ENCODE measurements at regions not wholly inside any gene's neighbourhood (a gene's known extent, or its start where the extent isn't known, plus 50 kb on each side); places are given as distances from the start of the nearest gene placed in this dataset.
A peak's percentile ranks its signal among the peaks of the same experiment; 100 is the strongest.

DNA sequence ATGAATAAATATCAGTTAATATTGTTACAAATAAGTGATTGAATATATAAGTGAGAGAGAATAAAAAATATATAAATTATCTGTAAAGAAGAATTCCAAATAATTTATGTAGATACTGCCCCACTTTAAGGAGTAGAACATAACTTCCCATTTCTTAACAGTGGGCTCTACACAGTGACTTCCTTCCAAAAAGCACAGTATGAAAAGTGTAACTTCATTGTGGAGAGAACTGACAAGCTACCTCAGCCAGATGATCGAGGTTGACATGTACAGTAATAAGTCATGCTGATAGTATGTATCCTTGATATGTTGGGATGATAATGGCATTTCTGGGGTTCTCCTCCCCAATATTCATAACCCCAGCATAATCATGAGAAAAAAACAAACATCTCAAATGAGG, 191.9 kb upstream of the FN1 start:
- no peak overlapping the region for H3K9ac ChIP-seq (ENCODE audit: low read length in 3 of 3)
- FAIRE-seq (no peak), DNase-seq (no peak)
- intact Hi-C loops (cut with DNase I) = no loop called here
- no peak overlapping the region for H3K27ac ChIP-seq (ENCODE audit: low read depth in 2 of 2, low read length in 2 of 2)
- no peaks in the 10 kb centered on the region for H3K36me3 ChIP-seq (ENCODE audit: control insufficient read depth in 2 of 3, insufficient read depth in 3 of 3, low read length in 3 of 3)
- H3K27me3 ChIP-seq (ENCODE audit: control insufficient read depth, insufficient read depth, low read length) = no peaks in the 10 kb centered on the region
- H3K9me3 ChIP-seq (ENCODE audit: control insufficient read depth in 2 of 3, insufficient read depth in 1 of 3, low read length in 3 of 3) = peaks cover 0 to 7% (median 0%) of the 10 kb centered on the region in 3 donors
- H3K4me1 ChIP-seq (ENCODE audit: control insufficient read depth in 2 of 3, insufficient read depth in 2 of 3, low read depth in 1 of 3, low read length in 3 of 3) = peaks cover 0 to 2% (median 0%) of the 10 kb centered on the region in 3 donors
- H3K4me3 ChIP-seq (ENCODE audit: low read length in 3 of 3) = no peak overlapping the region
- TF ChIP-seq, protein P1, sequence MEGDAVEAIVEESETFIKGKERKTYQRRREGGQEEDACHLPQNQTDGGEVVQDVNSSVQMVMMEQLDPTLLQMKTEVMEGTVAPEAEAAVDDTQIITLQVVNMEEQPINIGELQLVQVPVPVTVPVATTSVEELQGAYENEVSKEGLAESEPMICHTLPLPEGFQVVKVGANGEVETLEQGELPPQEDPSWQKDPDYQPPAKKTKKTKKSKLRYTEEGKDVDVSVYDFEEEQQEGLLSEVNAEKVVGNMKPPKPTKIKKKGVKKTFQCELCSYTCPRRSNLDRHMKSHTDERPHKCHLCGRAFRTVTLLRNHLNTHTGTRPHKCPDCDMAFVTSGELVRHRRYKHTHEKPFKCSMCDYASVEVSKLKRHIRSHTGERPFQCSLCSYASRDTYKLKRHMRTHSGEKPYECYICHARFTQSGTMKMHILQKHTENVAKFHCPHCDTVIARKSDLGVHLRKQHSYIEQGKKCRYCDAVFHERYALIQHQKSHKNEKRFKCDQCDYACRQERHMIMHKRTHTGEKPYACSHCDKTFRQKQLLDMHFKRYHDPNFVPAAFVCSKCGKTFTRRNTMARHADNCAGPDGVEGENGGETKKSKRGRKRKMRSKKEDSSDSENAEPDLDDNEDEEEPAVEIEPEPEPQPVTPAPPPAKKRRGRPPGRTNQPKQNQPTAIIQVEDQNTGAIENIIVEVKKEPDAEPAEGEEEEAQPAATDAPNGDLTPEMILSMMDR (IDR thresholded peaks at IDR 0.05; ENCODE audit: borderline replicate concordance, extremely low read depth, insufficient read depth) = no peak

DNA sequence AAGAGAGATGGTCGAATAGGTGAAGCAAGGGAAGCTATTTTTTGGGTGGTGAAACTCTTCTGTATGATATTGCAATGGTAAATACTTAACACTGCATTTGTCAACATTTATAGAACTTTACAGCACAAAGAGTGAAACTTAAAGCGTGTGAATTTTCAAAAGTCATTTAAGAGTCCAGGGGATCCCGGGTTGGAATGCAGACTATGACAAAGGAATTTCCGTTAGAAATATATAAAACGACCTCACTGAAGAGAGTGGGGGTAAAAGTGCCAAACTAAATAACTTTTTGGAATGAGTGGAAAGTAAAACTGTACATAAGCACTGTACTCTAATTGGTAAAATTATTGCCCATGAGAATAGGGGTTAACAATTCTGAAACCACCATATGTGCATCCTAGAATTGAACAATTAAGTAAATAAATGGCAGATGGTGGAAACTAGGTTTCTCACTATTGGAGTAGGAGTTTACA, 191.0 kb upstream of the FN1 start:
- peak in 2 of 5 donors; percentile 56 to 73 for DNase-seq
- Histone ChIP-seq H3K27me3 (ENCODE audit: control insufficient read depth, insufficient read depth, low read length) (no peaks in the 10 kb centered on the region), H3K4me1 (ENCODE audit: control insufficient read depth in 2 of 3, insufficient read depth in 2 of 3, low read depth in 1 of 3, low read length in 3 of 3) (peaks cover 0 to 2% (median 0%) of the 10 kb centered on the region in 3 donors), H3K27ac (ENCODE audit: low read depth in 2 of 2, low read length in 2 of 2) (no peak overlapping the region), H3K4me3 (ENCODE audit: low read length in 3 of 3) (no peak overlapping the region), H3K9ac (ENCODE audit: low read length in 3 of 3) (no peak overlapping the region), H3K9me3 (ENCODE audit: control insufficient read depth in 2 of 3, insufficient read depth in 1 of 3, low read length in 3 of 3) (peaks cover 0 to 7% (median 0%) of the 10 kb centered on the region in 3 donors), H3K36me3 (ENCODE audit: control insufficient read depth in 2 of 3, insufficient read depth in 3 of 3, low read length in 3 of 3) (no peaks in the 10 kb centered on the region)
- TF ChIP-seq, protein P1 (IDR thresholded peaks at IDR 0.05; ENCODE audit: borderline replicate concordance, extremely low read depth, insufficient read depth) = no peak
- no peak for FAIRE-seq
- intact Hi-C loops (cut with DNase I) = no loop called here

DNA sequence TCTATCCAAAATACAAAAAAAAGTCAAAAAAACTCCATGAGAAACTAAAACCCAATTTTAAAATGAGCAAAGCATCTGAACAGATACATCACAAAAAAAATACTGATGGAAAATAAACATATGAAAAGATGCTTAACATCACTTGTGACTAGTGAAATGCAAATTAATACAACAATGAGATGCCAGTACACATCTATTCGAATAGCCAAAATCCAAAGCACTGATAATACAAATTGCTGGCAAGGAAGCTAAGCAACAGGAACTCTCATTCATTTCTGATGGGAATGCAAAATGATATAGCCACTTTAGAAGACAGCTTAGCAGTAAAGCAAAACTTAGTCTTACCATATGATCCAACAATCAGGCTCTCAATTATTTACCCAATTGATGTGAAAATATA, 190.2 kb upstream of the FN1 start:
- DNase-seq = no peak
- Histone ChIP-seq H3K9ac (ENCODE audit: low read length in 3 of 3) (no peak overlapping the region), H3K27ac (ENCODE audit: low read depth in 2 of 2, low read length in 2 of 2) (no peak overlapping the region), H3K4me3 (ENCODE audit: low read length in 3 of 3) (no peak overlapping the region), H3K9me3 (ENCODE audit: control insufficient read depth in 2 of 3, insufficient read depth in 1 of 3, low read length in 3 of 3) (peaks cover 0 to 7% (median 0%) of the 10 kb centered on the region in 3 donors), H3K27me3 (ENCODE audit: control insufficient read depth, insufficient read depth, low read length) (no peaks in the 10 kb centered on the region), H3K36me3 (ENCODE audit: control insufficient read depth in 2 of 3, insufficient read depth in 3 of 3, low read length in 3 of 3) (no peaks in the 10 kb centered on the region), H3K4me1 (ENCODE audit: control insufficient read depth in 2 of 3, insufficient read depth in 2 of 3, low read depth in 1 of 3, low read length in 3 of 3) (peaks cover 0 to 2% (median 0%) of the 10 kb centered on the region in 3 donors)
- no peak for FAIRE-seq
- TF ChIP-seq, protein P1 (IDR thresholded peaks at IDR 0.05; ENCODE audit: borderline replicate concordance, extremely low read depth, insufficient read depth) = no peak
- intact Hi-C loops (cut with DNase I) = no loop called here

DNA sequence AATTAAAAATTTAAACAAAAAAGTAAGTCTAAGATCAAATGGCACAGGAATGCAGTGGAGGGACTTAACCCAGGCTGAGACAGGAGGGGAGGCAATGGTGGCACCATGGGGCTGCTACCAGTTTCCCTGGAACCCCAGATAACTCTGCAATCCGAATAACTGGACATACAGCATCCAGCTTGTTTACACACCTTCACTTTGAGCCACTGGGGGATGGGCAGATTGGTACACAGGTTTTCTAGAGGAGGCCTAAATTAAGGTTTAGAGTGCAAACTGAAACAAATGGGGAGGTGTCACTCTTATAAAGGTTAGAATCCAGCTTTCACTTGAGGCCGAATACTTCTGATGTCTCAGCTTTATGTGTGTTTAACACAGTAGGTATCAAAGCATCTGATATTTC, 189.3 kb upstream of the FN1 start:
- Histone ChIP-seq H3K27me3 (ENCODE audit: control insufficient read depth, insufficient read depth, low read length) (no peaks in the 10 kb centered on the region), H3K36me3 (ENCODE audit: control insufficient read depth in 2 of 3, insufficient read depth in 3 of 3, low read length in 3 of 3) (no peaks in the 10 kb centered on the region), H3K4me1 (ENCODE audit: control insufficient read depth in 2 of 3, insufficient read depth in 2 of 3, low read depth in 1 of 3, low read length in 3 of 3) (peaks cover 0 to 2% (median 0%) of the 10 kb centered on the region in 3 donors), H3K9me3 (ENCODE audit: control insufficient read depth in 2 of 3, insufficient read depth in 1 of 3, low read length in 3 of 3) (peaks cover 0 to 4% (median 0%) of the 10 kb centered on the region in 3 donors), H3K9ac (ENCODE audit: low read length in 3 of 3) (no peak overlapping the region), H3K27ac (ENCODE audit: low read depth in 2 of 2, low read length in 2 of 2) (no peak overlapping the region), H3K4me3 (ENCODE audit: low read length in 3 of 3) (no peak overlapping the region)
- no peak for DNase-seq
- no peak for FAIRE-seq
- intact Hi-C loops (cut with DNase I) = no loop called here
- TF ChIP-seq, protein P1 (IDR thresholded peaks at IDR 0.05; ENCODE audit: borderline replicate concordance, extremely low read depth, insufficient read depth) = no peak
